ENCODE measurements at regions not wholly inside any gene's neighbourhood (a gene's known extent, or its start where the extent isn't known, plus 50 kb on each side); places are given as distances from the start of the nearest gene placed in this dataset.
A peak's percentile ranks its signal among the peaks of the same experiment; 100 is the strongest.

DNA sequence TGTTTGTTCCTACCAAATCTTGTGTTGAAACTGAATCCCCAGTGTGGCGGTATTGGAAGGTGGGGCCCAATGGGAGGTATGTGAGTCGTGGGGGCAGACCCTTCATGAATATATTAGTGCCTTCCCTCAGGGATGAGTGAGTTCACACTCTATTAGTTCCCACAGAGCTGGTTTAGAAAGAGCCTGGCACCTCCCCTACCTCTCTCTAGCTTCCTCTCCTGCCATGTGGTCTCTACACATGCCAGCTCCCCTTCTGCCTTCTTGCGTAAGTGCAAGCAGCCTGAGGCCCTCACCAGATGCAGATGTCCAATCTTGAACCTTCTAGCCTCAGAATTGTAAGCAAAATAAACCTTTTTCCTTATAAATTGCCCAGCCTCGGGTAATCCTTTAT is 105.8 kb downstream of the SPTSSA start:
- no peaks in the 10 kb centered on the region for H3K9me3 ChIP-seq (ENCODE audit: low read length)
- no peak overlapping the region for H3K4me3 ChIP-seq (replicated peaks in 1 of 3; ENCODE audit: insufficient read depth in 1 of 3, low read depth in 2 of 3, low read length in 3 of 3)
- DNase-seq (ENCODE audit: low spot score), result no peak
- peak; percentile 49; the same call in 1 of the 2 replicates for TF ChIP-seq CEBPB (IDR thresholded peaks at IDR 0.05; ENCODE audit: borderline replicate concordance, low read depth, low read length)
- TF ChIP-seq, protein P1, sequence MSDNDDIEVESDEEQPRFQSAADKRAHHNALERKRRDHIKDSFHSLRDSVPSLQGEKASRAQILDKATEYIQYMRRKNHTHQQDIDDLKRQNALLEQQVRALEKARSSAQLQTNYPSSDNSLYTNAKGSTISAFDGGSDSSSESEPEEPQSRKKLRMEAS (IDR thresholded peaks at IDR 0.05), result no peak
- H3K27ac ChIP-seq (ENCODE audit: extremely low read length, insufficient read depth, low read length), result no peak overlapping the region
- H3K79me2 ChIP-seq (ENCODE audit: insufficient read depth, low read length), result no peaks in the 10 kb centered on the region
- H2AFZ ChIP-seq (ENCODE audit: low read length), result no peak overlapping the region
- 43% methylated on average over 4 of the region's 4 CpGs for WGBS (ENCODE audit: low lambda C conversion rate)
- no peak overlapping the region for H3K9ac ChIP-seq (ENCODE audit: insufficient read depth, low read depth, low read length)
- FAIRE-seq, result no peak
- ATAC-seq, result no peak
- ChIA-PET CTCF (ENCODE audit: low intra/inter-chr PET ratio, low total read pairs) (no interaction called here), POLR2A (no interaction called here)
- intact Hi-C loops (cut with micrococcal nuclease; ENCODE audit: unreplicated experiment), result no loop called here
- H4K20me1 ChIP-seq (ENCODE audit: insufficient read depth, low read length), result no peaks in the 10 kb centered on the region
- H3K4me1 ChIP-seq (ENCODE audit: insufficient read depth, low read length), result 0 out of 2 replicates have a peak, but pooled peaks cover 6% of the 10 kb centered on the region
- no peaks in the 10 kb centered on the region for H3K36me3 ChIP-seq (replicated peaks in 1 of 2; ENCODE audit: control insufficient read depth in 1 of 2, insufficient read depth in 2 of 2, low read length in 2 of 2)
- no peaks in the 10 kb centered on the region for H3K27me3 ChIP-seq (ENCODE audit: control insufficient read depth in 1 of 2, insufficient read depth in 2 of 2, low read length in 2 of 2)
- H3K4me2 ChIP-seq (ENCODE audit: low read depth, low read length), result no peak overlapping the region
- in situ Hi-C loops (cut with HindIII; ENCODE audit: extremely low pct_ligation_motif_present, low pct_unique_long_range_greater_than_20kb), result no loop called here
- no TSS peak for BruUV-seq (replicated peaks)

DNA sequence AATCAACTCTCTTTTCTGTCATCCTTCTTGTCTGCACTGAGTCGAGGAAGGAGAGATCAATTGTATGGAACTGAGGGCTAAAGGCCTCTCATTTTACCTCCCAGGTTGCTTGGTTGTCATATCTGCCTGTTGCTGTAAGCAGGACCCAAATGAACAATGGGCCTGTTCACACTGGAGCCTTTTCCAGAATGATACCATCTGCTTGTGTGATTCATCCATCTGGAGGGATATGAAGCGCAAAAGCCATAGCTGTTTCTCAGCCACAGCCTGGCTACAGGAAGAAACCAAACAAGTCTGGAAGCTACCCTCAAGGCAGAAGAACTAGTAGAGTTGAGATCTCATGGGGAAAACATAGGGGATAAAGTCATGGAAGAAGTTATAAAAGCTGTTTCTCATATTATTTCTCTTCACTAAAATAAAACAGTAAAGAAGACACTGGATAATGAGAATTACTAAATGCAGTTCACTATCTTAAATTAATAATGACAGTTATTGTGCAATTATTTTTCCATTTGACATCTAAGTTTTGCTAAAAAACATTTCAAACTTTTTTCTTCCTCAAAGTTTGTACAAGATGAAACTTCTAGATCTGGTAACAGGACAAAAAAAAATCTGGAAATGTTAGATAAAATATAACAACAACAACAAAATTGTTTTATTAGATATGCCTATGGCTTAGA is 106.3 kb downstream of the SPTSSA start:
- H3K4me1 ChIP-seq (ENCODE audit: insufficient read depth, low read length), result 0 out of 2 replicates have a peak, but pooled peaks cover 6% of the 10 kb centered on the region
- H3K4me3 ChIP-seq (replicated peaks in 1 of 3; ENCODE audit: insufficient read depth in 1 of 3, low read depth in 2 of 3, low read length in 3 of 3), result no peak overlapping the region
- H3K36me3 ChIP-seq (replicated peaks in 1 of 2; ENCODE audit: control insufficient read depth in 1 of 2, insufficient read depth in 2 of 2, low read length in 2 of 2), result no peaks in the 10 kb centered on the region
- no peak overlapping the region for H2AFZ ChIP-seq (ENCODE audit: low read length)
- intact Hi-C loops (cut with micrococcal nuclease; ENCODE audit: unreplicated experiment) (no loop called here), in situ Hi-C loops (cut with HindIII; ENCODE audit: extremely low pct_ligation_motif_present, low pct_unique_long_range_greater_than_20kb) (no loop called here)
- CTCF ChIA-PET (ENCODE audit: low intra/inter-chr PET ratio, low total read pairs), result no interaction called here
- no peaks in the 10 kb centered on the region for H3K79me2 ChIP-seq (ENCODE audit: insufficient read depth, low read length)
- peak; percentile 53 for ATAC-seq
- H3K27me3 ChIP-seq (ENCODE audit: control insufficient read depth in 1 of 2, insufficient read depth in 2 of 2, low read length in 2 of 2), result no peaks in the 10 kb centered on the region
- H3K9ac ChIP-seq (ENCODE audit: insufficient read depth, low read depth, low read length), result no peak overlapping the region
- WGBS (ENCODE audit: low lambda C conversion rate), result 30% methylated on average over 2 of the region's 2 CpGs
- no peaks in the 10 kb centered on the region for H4K20me1 ChIP-seq (ENCODE audit: insufficient read depth, low read length)
- H3K27ac ChIP-seq (ENCODE audit: extremely low read length, insufficient read depth, low read length), result no peak overlapping the region
- TF ChIP-seq, protein P2, sequence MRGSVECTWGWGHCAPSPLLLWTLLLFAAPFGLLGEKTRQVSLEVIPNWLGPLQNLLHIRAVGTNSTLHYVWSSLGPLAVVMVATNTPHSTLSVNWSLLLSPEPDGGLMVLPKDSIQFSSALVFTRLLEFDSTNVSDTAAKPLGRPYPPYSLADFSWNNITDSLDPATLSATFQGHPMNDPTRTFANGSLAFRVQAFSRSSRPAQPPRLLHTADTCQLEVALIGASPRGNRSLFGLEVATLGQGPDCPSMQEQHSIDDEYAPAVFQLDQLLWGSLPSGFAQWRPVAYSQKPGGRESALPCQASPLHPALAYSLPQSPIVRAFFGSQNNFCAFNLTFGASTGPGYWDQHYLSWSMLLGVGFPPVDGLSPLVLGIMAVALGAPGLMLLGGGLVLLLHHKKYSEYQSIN (CRISPR knock-in tag; IDR thresholded peaks at IDR 0.05; ENCODE audit: borderline replicate concordance), result no peak
- TF ChIP-seq CEBPB (IDR thresholded peaks at IDR 0.05; ENCODE audit: borderline replicate concordance, low read depth, low read length), result peak; percentile 50; the same call in 1 of the 2 replicates
- TF ChIP-seq FOSL2 (CRISPR knock-in tag; IDR thresholded peaks at IDR 0.05), result peak; percentile 40; the same call in 1 of the 2 replicates
- FAIRE-seq, result no peak
- no TSS peak for BruUV-seq (replicated peaks)
- no peaks in the 10 kb centered on the region for H3K9me3 ChIP-seq (ENCODE audit: low read length)
- no peak overlapping the region for H3K4me2 ChIP-seq (ENCODE audit: low read depth, low read length)
- POLR2A ChIA-PET, result no interaction called here
- peak; percentile 45 for DNase-seq (ENCODE audit: low spot score)

Measured in HepG2 (cell line).